ENCODE measurements at regions not wholly inside any gene's neighbourhood (a gene's known extent, or its start where the extent isn't known, plus 50 kb on each side); places are given as distances from the start of the nearest gene placed in this dataset.
A peak's percentile ranks its signal among the peaks of the same experiment; 100 is the strongest.

DNA sequence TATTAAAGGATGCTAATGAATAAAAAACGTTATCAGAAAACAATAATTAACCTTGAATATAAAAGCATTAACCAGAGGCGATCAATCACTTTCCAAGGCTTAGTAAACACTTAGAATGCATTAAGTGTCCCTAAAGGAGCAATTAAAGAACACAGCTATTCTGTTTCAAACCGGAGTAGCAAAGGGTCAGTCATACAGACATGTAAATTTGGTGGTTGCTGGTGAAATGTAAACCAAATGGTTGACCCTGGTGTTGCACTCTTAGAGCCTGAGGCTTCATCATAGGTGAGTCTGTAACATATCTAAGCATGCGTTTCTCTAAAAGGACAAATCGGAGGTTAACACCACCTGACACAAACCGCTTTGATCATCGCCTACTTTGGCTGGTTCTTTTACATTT lies 1280.1 kb downstream of the TYW1 start:
- DNase-seq (ENCODE audit: extremely low spot score) = peak; percentile 68
- Histone ChIP-seq H3K4me3 (no peak overlapping the region), H3K4me1 (no peaks in the 10 kb centered on the region), H3K27ac (replicated peaks in 1 of 4) (no peak overlapping the region), H3K36me3 (no peaks in the 10 kb centered on the region), H3K27me3 (no peaks in the 10 kb centered on the region), H3K9me3 (no peaks in the 10 kb centered on the region)
- 87% methylated on average over 7 of the region's 7 CpGs for WGBS
- intact Hi-C loops (cut with DNase I) = no loop called here
- TF ChIP-seq POLR2A (IDR thresholded peaks at IDR 0.05; ENCODE audit: low read depth) (no peak), POLR2AphosphoS5 (IDR thresholded peaks at IDR 0.05) (no peak)
- TF ChIP-seq, protein P1, sequence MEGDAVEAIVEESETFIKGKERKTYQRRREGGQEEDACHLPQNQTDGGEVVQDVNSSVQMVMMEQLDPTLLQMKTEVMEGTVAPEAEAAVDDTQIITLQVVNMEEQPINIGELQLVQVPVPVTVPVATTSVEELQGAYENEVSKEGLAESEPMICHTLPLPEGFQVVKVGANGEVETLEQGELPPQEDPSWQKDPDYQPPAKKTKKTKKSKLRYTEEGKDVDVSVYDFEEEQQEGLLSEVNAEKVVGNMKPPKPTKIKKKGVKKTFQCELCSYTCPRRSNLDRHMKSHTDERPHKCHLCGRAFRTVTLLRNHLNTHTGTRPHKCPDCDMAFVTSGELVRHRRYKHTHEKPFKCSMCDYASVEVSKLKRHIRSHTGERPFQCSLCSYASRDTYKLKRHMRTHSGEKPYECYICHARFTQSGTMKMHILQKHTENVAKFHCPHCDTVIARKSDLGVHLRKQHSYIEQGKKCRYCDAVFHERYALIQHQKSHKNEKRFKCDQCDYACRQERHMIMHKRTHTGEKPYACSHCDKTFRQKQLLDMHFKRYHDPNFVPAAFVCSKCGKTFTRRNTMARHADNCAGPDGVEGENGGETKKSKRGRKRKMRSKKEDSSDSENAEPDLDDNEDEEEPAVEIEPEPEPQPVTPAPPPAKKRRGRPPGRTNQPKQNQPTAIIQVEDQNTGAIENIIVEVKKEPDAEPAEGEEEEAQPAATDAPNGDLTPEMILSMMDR (IDR thresholded peaks at IDR 0.05) = no peak

DNA sequence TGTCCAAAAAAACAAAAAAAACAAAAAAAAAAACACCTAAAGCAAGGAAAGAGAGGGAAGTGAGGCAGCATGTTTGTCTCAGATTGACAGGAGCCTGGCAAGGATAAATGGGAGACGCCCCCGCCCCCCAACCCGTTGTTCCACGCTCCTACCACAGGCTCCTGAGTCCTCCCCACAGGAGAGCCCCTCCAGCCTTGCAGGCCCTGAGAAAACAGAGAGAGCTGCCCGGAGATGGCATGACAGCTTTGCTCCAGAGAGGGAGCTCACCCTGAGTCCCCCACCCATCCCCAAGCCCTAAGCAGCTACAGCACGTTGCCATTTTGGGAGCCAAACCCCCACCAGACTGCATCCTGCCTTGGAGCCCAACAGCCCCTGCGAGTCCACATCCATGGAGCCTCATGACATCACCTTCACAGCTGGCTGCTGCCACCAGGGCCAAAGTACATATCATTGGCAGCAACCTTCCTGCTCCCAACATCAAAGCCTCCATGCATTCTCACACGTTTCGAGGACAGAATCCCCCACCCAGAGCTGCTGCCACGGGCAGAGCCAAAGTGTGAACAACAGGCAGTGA lies 1283.3 kb downstream of the TYW1 start:
- Histone ChIP-seq H3K27ac (replicated peaks in 1 of 4) (no peak overlapping the region), H3K27me3 (no peaks in the 10 kb centered on the region), H3K4me3 (no peak overlapping the region), H3K36me3 (no peaks in the 10 kb centered on the region), H3K4me1 (no peaks in the 10 kb centered on the region), H3K9me3 (no peaks in the 10 kb centered on the region)
- peak; percentile 70 for DNase-seq (ENCODE audit: extremely low spot score)
- WGBS = 45% methylated on average over 9 of the region's 10 CpGs
- TF ChIP-seq EP300 (IDR thresholded peaks at IDR 0.05) = no peak
- no peak for TF ChIP-seq POLR2A (IDR thresholded peaks at IDR 0.05; ENCODE audit: low read depth)
- TF ChIP-seq, protein P1 (IDR thresholded peaks at IDR 0.05) = no peak
- TF ChIP-seq POLR2AphosphoS5 (IDR thresholded peaks at IDR 0.05) = no peak
- intact Hi-C loops (cut with DNase I) = no loop called here

DNA sequence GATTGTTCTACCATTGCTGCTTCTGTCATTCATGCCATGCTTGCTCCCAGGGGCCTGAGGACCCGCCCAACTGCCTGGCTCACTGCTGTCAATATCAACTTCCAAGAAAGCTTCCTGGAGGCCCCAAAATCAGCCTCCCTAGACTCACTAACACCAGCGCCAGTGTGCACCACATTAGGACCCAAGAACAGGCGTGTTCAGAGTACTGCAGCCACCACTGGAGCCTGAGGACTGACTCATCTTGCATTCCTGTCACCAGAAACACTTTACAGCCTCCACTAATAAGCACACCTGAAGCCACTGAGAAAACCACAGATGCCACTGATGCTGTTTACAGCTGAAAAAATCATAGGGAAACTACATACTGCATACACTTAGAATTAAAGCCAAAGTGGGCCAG lies 1284.3 kb downstream of the TYW1 start:
- no peak overlapping the region for H3K4me3 ChIP-seq
- intact Hi-C loops (cut with DNase I) = no loop called here
- H3K27ac ChIP-seq (replicated peaks in 1 of 4) = no peak overlapping the region
- WGBS = 91% methylated on average over 3 of the region's 3 CpGs
- no peak for TF ChIP-seq EP300 (IDR thresholded peaks at IDR 0.05)
- no peak for TF ChIP-seq POLR2AphosphoS5 (IDR thresholded peaks at IDR 0.05)
- TF ChIP-seq, protein P1 (IDR thresholded peaks at IDR 0.05) = no peak
- TF ChIP-seq POLR2A (IDR thresholded peaks at IDR 0.05; ENCODE audit: low read depth) = no peak
- H3K36me3 ChIP-seq = no peaks in the 10 kb centered on the region
- no peaks in the 10 kb centered on the region for H3K4me1 ChIP-seq
- peak; percentile 72 for DNase-seq (ENCODE audit: extremely low spot score)
- no peaks in the 10 kb centered on the region for H3K27me3 ChIP-seq
- no peaks in the 10 kb centered on the region for H3K9me3 ChIP-seq

DNA sequence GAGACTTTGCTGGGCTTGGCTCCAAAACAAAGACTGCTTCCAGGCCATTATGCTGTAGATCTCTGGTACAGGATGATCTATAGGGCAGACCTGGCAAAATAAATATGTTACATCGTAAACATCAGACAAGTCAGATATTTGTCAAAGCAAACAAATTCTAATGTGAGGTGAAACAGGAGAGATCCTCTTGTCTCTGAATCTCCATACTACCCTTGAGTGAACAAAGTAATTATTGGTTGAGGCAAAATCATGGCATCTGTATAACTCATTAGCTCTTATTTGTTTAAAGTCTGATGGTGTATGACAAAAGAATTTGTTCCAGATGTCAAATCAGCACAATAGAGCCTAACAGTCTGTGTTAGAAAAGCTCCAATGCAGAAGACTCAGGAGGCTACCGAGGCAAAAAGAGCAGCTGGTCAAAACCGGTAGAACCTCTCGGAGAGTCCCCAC lies 1291.5 kb downstream of the TYW1 start:
- Histone ChIP-seq H3K27me3 (no peaks in the 10 kb centered on the region), H3K4me1 (no peaks in the 10 kb centered on the region), H3K36me3 (no peaks in the 10 kb centered on the region), H3K9me3 (peaks cover 0 to 3% (median 0%) of the 10 kb centered on the region in 4 donors), H3K4me3 (no peak overlapping the region), H3K27ac (replicated peaks in 1 of 4) (no peak overlapping the region)
- peak; percentile 21 for DNase-seq (ENCODE audit: extremely low spot score)
- intact Hi-C loops (cut with DNase I) = no loop called here
- WGBS = 55% methylated on average over 4 of the region's 4 CpGs
- TF ChIP-seq, protein P1 (IDR thresholded peaks at IDR 0.05) = no peak
- TF ChIP-seq POLR2A (IDR thresholded peaks at IDR 0.05; ENCODE audit: low read depth) (no peak), POLR2AphosphoS5 (IDR thresholded peaks at IDR 0.05) (no peak), EP300 (IDR thresholded peaks at IDR 0.05) (no peak)

GRCh38 chr7:68291710-68292109 lies 1295.1 kb downstream of the TYW1 start:
- Histone ChIP-seq H3K27me3 (no peaks in the 10 kb centered on the region), H3K36me3 (no peaks in the 10 kb centered on the region), H3K27ac (replicated peaks in 1 of 4) (no peak overlapping the region), H3K4me1 (no peaks in the 10 kb centered on the region), H3K9me3 (peaks cover 0 to 3% (median 0%) of the 10 kb centered on the region in 4 donors), H3K4me3 (no peak overlapping the region)
- DNase-seq (ENCODE audit: extremely low spot score) = no peak
- TF ChIP-seq EP300 (IDR thresholded peaks at IDR 0.05) (no peak), POLR2AphosphoS5 (IDR thresholded peaks at IDR 0.05) (no peak), POLR2A (IDR thresholded peaks at IDR 0.05; ENCODE audit: low read depth) (no peak)
- TF ChIP-seq, protein P1 (IDR thresholded peaks at IDR 0.05) = no peak
- intact Hi-C loops (cut with DNase I) = no loop called here

All from esophagus muscularis mucosa (tissue), 4 donors.